Loucy (cell line): ENCODE measurements at regions not wholly inside any gene's neighbourhood (a gene's known extent, or its start where the extent isn't known, plus 50 kb on each side); places are given as distances from the start of the nearest gene placed in this dataset.

Experiments
- CTCF ChIP-seq: fragments of 200-600 bp; sonication (generic); conservative IDR thresholded peaks from 2 replicates; pipeline ENCODE4 v1.5.1; 2014; ENCODE audit warnings: mild to moderate bottlenecking, antibody characterized with exemption, low read length
- EZH2phosphoT487 ChIP-seq: fragments of 200-600 bp; IDR thresholded peaks from 2 replicates; pipeline ENCODE4 v1.6.1; 2018; ENCODE audit warnings: antibody characterized with exemption, mild to moderate bottlenecking, moderate library complexity, borderline replicate concordance

- TF ChIP-seq CTCF: no peak
- TF ChIP-seq EZH2phosphoT487: no peak
Measured at GRCh38 chr5:53782620-53783019, 222.2 kb downstream of the NDUFS4 start.
